Trophoblast cell (in vitro differentiated cells and primary cell): ENCODE measurements at regions not wholly inside any gene's neighbourhood (a gene's known extent, or its start where the extent isn't known, plus 50 kb on each side); places are given as distances from the start of the nearest gene placed in this dataset.

Source experiments
- DNase-seq, 2 donors: peaks; one replicate each; pipeline ENCODE4 v3.0.0-alpha.2; 2016
- H2AFZ ChIP-seq: 2 replicates; pipeline ENCODE4 v1.6.1; 2013; ENCODE audit warnings: low read length, moderate library complexity, mild to moderate bottlenecking; ENCODE audit not compliant: insufficient read depth, poor library complexity
- H2AK5ac ChIP-seq: 2 replicates; pipeline ENCODE4 v1.6.1; 2013; ENCODE audit warnings: mild to moderate bottlenecking, low read length
- H2BK120ac ChIP-seq: 2 replicates; pipeline ENCODE4 v1.6.1; 2013; ENCODE audit warnings: low read length, mild to moderate bottlenecking, moderate library complexity; ENCODE audit not compliant: insufficient read depth, poor library complexity
- H2BK12ac ChIP-seq: 2 replicates; pipeline ENCODE4 v1.6.1; 2013; ENCODE audit warnings: mild to moderate bottlenecking, low read length, moderate library complexity
- H2BK5ac ChIP-seq: 2 replicates; pipeline ENCODE4 v1.6.1; 2013; ENCODE audit warnings: low read length, low read depth, moderate library complexity, mild to moderate bottlenecking; ENCODE audit not compliant: poor library complexity
- H3K14ac ChIP-seq: 2 replicates; pipeline ENCODE4 v1.6.1; 2013; ENCODE audit warnings: mild to moderate bottlenecking, low read length
- H3K18ac ChIP-seq: 2 replicates; pipeline ENCODE4 v1.6.1; 2013; ENCODE audit warnings: mild to moderate bottlenecking, low read length
- H3K23ac ChIP-seq: 2 replicates; pipeline ENCODE4 v1.6.1; 2013; ENCODE audit warnings: low read length
- H3K27ac ChIP-seq: 2 replicates; pipeline ENCODE4 v1.5.1; 2013; ENCODE audit warnings: low read depth, mild to moderate bottlenecking, inconsistent platforms, low read length, moderate library complexity
- H3K27me3 ChIP-seq: 2 replicates; pipeline ENCODE4 v1.6.1; 2013; ENCODE audit warnings: inconsistent platforms, mild to moderate bottlenecking, low read length, moderate library complexity; ENCODE audit not compliant: insufficient read depth
- H3K36me3 ChIP-seq, 2 experiments: 1 replicate in 1 of 2; 2 replicates in 1 of 2; pipeline ENCODE4 v1.6.1; 2013; ENCODE audit warnings: low read length in 2 of 2, mild to moderate bottlenecking in 2 of 2, moderate library complexity in 1 of 2; ENCODE audit not compliant: insufficient read depth in 2 of 2, control insufficient read depth in 1 of 2
- H3K4ac ChIP-seq: 2 replicates; pipeline ENCODE4 v1.6.1; 2013; ENCODE audit warnings: low read depth, mild to moderate bottlenecking, low read length, moderate library complexity
- H3K4me1 ChIP-seq, 2 experiments: 1 replicate in 1 of 2; 2 replicates in 1 of 2; pipeline ENCODE4 v1.6.1; 2013; ENCODE audit warnings: low read length in 2 of 2, mild to moderate bottlenecking in 2 of 2, moderate library complexity in 1 of 2; ENCODE audit not compliant: insufficient read depth in 2 of 2, control insufficient read depth in 1 of 2
- H3K4me2 ChIP-seq: 2 replicates; pipeline ENCODE4 v1.6.1; 2013; ENCODE audit warnings: inconsistent platforms, mild to moderate bottlenecking, low read length, moderate library complexity
- H3K4me3 ChIP-seq: 2 replicates; pipeline ENCODE4 v1.5.1; 2013; ENCODE audit warnings: mild to moderate bottlenecking, low read depth, low read length, inconsistent platforms
- H3K79me1 ChIP-seq: one replicate; pipeline ENCODE4 v1.6.1; 2013; ENCODE audit warnings: low read length
- H3K79me2 ChIP-seq: 2 replicates; pipeline ENCODE4 v1.6.1; 2013; ENCODE audit warnings: low read length, mild to moderate bottlenecking; ENCODE audit not compliant: control insufficient read depth, insufficient read depth, poor library complexity
- H3K9ac ChIP-seq: 2 replicates; pipeline ENCODE4 v1.6.1; 2013; ENCODE audit warnings: mild to moderate bottlenecking, low read length
- H3K9me3 ChIP-seq: 2 replicates; pipeline ENCODE4 v1.6.1; 2013; ENCODE audit warnings: low read depth, mild to moderate bottlenecking, control low read depth, inconsistent platforms, low read length; ENCODE audit not compliant: insufficient read depth
- H4K12ac ChIP-seq: 2 replicates; pipeline ENCODE4 v1.6.1; 2013; ENCODE audit warnings: low read depth, mild to moderate bottlenecking, low read length, moderate library complexity
- H4K8ac ChIP-seq: 2 replicates; pipeline ENCODE4 v1.6.1; 2013; ENCODE audit warnings: low read depth, mild to moderate bottlenecking, low read length, moderate library complexity
- H4K91ac ChIP-seq: one replicate; pipeline ENCODE4 v1.6.1; 2013; ENCODE audit warnings: low read depth, mild to moderate bottlenecking, low read length, moderate library complexity
- WGBS: extraction: QIAGEN DNeasy Blood & Tissue Kit; methylation state at CpG from one replicate; pipeline ENCODE4 v1.1.7; 2013; ENCODE audit warnings: missing lambda C conversion rate; ENCODE audit not compliant: insufficient read length, insufficient coverage; ENCODE audit errors: extremely low coverage; 5-methylcytosine and 5-hydroxymethylcytosine counted together

DNA sequence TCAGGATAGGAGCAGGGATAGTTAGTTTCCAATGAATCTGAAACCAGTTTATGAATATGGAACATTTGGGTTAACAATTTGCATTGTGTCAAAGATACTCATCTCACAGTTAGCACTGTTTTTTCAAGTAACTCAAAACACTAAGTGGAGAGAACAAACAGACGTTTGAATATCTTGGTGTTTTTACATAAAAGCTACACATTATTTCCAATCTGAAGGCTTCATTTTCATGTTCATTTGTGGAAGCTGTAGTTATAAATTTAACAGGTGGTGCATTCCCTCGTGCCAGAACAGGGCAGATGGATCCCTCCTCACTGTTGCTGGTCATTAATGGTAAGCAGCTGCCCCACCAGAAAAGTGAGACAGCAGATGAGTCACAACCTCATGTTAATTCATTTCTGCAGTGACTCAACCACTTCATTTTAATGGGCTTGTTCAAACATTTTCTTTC lies 286.9 kb downstream of the TMX3 start:
- Histone ChIP-seq H3K18ac (no peak overlapping the region), H3K9ac (no peak overlapping the region), H3K27me3 (no peaks in the 10 kb centered on the region), H3K9me3 (peaks cover 1% of the 10 kb centered on the region), H3K27ac (no peak overlapping the region), H2AK5ac (no peak overlapping the region), H2BK5ac (no peak overlapping the region), H3K4ac (no peak overlapping the region), H3K36me3 (no peaks in the 10 kb centered on the region), H2AFZ (no peak overlapping the region), H3K23ac (no peak overlapping the region), H3K4me2 (no peak overlapping the region), H3K4me3 (no peak overlapping the region), H3K4me1 (peaks cover 4 to 9% of the 10 kb centered on the region in 2 experiments), H4K8ac (no peak overlapping the region), H4K91ac (no peak overlapping the region), H3K79me1 (peaks cover 6% of the 10 kb centered on the region), H3K79me2 (no peaks in the 10 kb centered on the region), H3K14ac (no peak overlapping the region), H2BK12ac (no peak overlapping the region), H4K12ac (no peak overlapping the region), H2BK120ac (no peak overlapping the region)
- DNase-seq, result peak; percentile 50 to 66
- WGBS, result no CpG with 5 or more reads among the region's 2 CpGs

DNA sequence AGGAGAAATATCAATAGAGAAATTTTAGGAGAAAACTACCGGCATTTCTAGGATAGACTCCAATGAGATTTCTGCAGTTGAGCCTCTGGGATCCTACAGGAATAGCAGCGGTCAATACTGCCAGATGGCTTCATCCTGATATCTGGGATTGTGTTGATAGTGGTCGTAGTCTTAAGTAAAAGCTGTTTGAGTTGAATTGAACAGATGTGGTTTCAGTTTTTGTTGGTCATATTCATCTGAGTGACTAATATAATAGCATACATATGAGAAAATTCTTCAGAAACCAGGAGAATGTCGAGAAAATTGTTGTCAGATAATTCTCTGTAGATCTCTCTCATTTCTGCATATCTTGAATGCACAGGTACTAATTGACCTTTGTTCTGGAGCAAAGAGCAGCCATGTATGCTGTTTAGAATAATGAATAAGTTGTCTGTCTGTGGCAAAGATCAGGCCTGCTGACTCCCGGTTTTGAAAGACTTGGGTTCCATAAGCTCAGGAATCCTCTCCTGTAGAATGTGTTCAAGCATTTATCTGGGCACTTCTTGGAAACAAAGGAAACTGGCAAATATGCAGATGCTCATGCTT lies 288.1 kb downstream of the TMX3 start:
- H3K79me2 ChIP-seq, result no peaks in the 10 kb centered on the region
- no peak overlapping the region for H3K4me3 ChIP-seq
- H2AK5ac ChIP-seq, result no peak overlapping the region
- peaks cover 4% of the 10 kb centered on the region for H3K79me1 ChIP-seq
- no peak overlapping the region for H2BK12ac ChIP-seq
- peak; percentile 51 to 77 for DNase-seq
- H3K36me3 ChIP-seq, result no peaks in the 10 kb centered on the region
- no peaks in the 10 kb centered on the region for H3K27me3 ChIP-seq
- H3K14ac ChIP-seq, result no peak overlapping the region
- no peak overlapping the region for H4K91ac ChIP-seq
- H3K9me3 ChIP-seq, result peaks cover 1% of the 10 kb centered on the region
- H4K8ac ChIP-seq, result no peak overlapping the region
- H2AFZ ChIP-seq, result no peak overlapping the region
- no peak overlapping the region for H3K4me2 ChIP-seq
- peaks cover 4 to 5% of the 10 kb centered on the region in 2 experiments for H3K4me1 ChIP-seq
- H3K23ac ChIP-seq, result no peak overlapping the region
- H3K27ac ChIP-seq, result no peak overlapping the region
- H2BK5ac ChIP-seq, result no peak overlapping the region
- H3K9ac ChIP-seq, result no peak overlapping the region
- no peak overlapping the region for H3K18ac ChIP-seq
- WGBS, result no CpG with 5 or more reads among the region's 5 CpGs
- H3K4ac ChIP-seq, result no peak overlapping the region
- H4K12ac ChIP-seq, result no peak overlapping the region
- H2BK120ac ChIP-seq, result no peak overlapping the region

DNA sequence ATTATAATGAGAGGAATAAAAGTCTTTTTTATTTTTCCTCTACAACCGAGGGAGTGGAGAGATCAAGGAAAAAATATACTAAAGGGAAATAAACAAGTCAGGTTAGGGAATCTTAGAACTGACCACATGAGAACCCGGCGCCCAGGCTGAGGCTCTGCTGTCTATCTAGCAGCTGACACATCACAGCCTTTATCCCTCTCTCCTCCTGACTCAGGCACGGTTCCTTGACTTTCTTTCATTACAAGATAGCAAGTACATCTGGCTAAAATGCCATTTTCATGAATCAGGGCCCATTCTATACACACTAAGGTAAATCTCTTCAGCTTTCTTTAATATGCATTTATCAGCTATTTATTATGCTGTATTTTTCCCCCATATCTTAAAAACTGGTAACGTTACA lies 296.0 kb downstream of the TMX3 start:
- Histone ChIP-seq H3K18ac (no peak overlapping the region), H2BK12ac (no peak overlapping the region), H3K4me3 (no peak overlapping the region), H3K27me3 (no peaks in the 10 kb centered on the region), H3K27ac (no peak overlapping the region), H3K9ac (no peak overlapping the region), H3K23ac (no peak overlapping the region), H3K14ac (no peak overlapping the region), H2BK120ac (no peak overlapping the region), H2BK5ac (no peak overlapping the region), H3K79me2 (no peaks in the 10 kb centered on the region), H3K4ac (no peak overlapping the region), H2AFZ (no peak overlapping the region), H4K12ac (no peak overlapping the region), H3K79me1 (no peaks in the 10 kb centered on the region), H4K8ac (no peak overlapping the region), H3K9me3 (no peaks in the 10 kb centered on the region), H4K91ac (no peak overlapping the region), H3K4me2 (no peak overlapping the region), H3K36me3 (no peaks in the 10 kb centered on the region), H2AK5ac (no peak overlapping the region), H3K4me1 (no peaks in the 10 kb centered on the region)
- WGBS, result no CpG with 5 or more reads among the region's 5 CpGs
- DNase-seq, result peak; percentile 83 to 91

DNA sequence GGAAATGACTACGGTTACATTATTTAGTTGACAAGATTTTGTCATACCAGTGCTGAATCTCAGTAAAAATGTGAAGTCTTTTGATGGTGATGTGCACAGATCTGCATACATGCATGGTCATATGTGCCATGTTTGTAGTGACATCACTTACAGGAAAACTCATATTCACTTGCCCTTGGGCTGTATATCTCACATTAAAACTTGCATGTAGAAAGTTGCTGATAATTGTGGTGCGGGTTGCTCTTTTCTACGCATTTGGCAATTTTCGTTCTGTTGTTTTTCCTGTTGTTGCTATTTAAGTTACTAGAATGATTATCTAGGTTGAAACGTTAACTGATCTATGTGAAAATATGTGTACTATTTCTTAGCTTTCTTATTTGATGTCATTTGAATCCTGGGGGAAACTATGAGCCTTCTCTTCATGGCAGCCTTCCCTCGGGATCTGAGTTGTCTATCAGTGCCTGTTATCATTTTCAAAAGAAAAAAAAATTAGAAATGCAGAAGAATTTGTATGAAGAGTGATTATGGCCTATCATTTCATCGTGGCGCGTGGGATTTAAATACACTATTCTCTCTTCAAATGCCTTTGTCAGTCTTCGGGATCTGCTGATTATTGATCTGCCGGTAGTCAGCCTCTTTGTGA lies 296.6 kb downstream of the TMX3 start:
- no peak overlapping the region for H4K91ac ChIP-seq
- H2BK120ac ChIP-seq, result no peak overlapping the region
- DNase-seq, result peak; percentile 88 to 99
- no peaks in the 10 kb centered on the region for H3K79me1 ChIP-seq
- H4K8ac ChIP-seq, result no peak overlapping the region
- no peak overlapping the region for H3K23ac ChIP-seq
- WGBS, result no CpG with 5 or more reads among the region's 11 CpGs
- H2BK12ac ChIP-seq, result no peak overlapping the region
- no peak overlapping the region for H3K4me3 ChIP-seq
- no peak overlapping the region for H3K27ac ChIP-seq
- no peak overlapping the region for H3K14ac ChIP-seq
- H3K4me1 ChIP-seq, result no peaks in the 10 kb centered on the region
- H3K36me3 ChIP-seq, result no peaks in the 10 kb centered on the region
- no peaks in the 10 kb centered on the region for H3K27me3 ChIP-seq
- H2BK5ac ChIP-seq, result no peak overlapping the region
- H3K4ac ChIP-seq, result no peak overlapping the region
- H3K18ac ChIP-seq, result no peak overlapping the region
- no peak overlapping the region for H4K12ac ChIP-seq
- no peaks in the 10 kb centered on the region for H3K79me2 ChIP-seq
- H3K9me3 ChIP-seq, result no peaks in the 10 kb centered on the region
- H2AK5ac ChIP-seq, result no peak overlapping the region
- H2AFZ ChIP-seq, result no peak overlapping the region
- H3K4me2 ChIP-seq, result no peak overlapping the region
- no peak overlapping the region for H3K9ac ChIP-seq
